Islet precursor cell (in vitro differentiated cells): ENCODE measurements at regions not wholly inside any gene's neighbourhood (a gene's known extent, or its start where the extent isn't known, plus 50 kb on each side); places are given as distances from the start of the nearest gene placed in this dataset.
"Not testable (repeated sequence)": the region's sequence is repeated elsewhere in the genome, so short reads cannot be mapped to it uniquely, and the experiment has no call there.

Experiments
- DNase-seq: peaks from one replicate; pipeline ENCODE4 v3.0.0-alpha.2; 2018

DNA sequence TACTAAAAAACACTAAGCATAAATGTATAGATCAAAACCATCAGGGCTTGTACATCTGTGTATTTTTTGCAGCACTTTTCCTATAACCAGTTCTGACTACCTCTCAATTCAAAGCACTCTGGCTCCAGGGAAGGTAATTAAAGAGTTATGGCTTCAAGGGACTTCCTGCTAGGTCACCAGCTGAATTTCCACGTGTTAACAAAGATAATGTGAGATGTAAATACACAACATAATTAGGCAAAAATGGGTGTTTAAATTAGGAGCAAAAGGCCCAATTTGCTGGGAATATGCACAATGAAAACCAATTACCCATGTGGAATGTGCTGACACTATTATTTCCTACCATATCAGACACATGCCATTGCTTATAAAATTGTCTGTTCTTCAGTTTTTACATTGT lies 513.4 kb upstream of the FLRT2 start:
- DNase-seq, result no peak

DNA sequence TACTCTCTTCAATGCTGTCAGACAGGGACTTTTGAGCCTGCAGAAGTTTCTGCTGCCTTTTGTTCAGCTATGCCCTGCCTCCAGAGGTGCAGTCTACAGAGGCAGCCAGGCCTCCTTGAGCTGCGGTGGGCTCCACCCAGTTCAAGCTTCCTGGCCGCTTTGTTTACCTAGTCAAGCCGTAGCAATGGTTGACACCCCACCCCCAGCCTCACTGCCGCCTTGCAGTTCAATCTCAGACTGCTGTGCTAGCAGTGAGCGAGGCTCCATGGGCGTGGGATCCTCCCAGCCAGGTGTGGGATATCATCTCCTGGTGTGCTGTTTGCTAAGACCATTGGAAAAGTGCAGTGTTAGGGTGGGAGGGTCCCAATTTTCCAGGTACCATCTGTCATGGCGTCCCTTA lies 506.1 kb upstream of the FLRT2 start:
- not testable (repeated sequence) for DNase-seq

DNA sequence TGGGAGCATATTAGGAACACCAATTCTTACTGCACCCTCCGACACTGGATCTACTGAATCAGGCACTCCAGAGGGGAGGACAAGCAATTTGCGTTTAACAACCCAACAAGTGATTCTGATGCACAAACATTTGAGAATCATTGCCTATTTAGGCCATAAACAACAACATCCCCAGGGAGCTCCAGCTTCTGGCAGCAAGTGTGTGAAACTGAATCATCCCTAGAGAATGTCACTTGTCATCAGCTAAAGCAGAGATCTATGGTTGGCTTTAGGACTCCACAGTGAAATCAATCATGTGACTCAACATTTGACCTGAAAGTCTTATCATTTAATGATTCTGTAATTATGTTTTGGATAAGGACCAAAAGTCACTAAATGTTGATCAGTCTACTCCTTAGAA lies 505.0 kb upstream of the FLRT2 start:
- peak; percentile 55 for DNase-seq

DNA sequence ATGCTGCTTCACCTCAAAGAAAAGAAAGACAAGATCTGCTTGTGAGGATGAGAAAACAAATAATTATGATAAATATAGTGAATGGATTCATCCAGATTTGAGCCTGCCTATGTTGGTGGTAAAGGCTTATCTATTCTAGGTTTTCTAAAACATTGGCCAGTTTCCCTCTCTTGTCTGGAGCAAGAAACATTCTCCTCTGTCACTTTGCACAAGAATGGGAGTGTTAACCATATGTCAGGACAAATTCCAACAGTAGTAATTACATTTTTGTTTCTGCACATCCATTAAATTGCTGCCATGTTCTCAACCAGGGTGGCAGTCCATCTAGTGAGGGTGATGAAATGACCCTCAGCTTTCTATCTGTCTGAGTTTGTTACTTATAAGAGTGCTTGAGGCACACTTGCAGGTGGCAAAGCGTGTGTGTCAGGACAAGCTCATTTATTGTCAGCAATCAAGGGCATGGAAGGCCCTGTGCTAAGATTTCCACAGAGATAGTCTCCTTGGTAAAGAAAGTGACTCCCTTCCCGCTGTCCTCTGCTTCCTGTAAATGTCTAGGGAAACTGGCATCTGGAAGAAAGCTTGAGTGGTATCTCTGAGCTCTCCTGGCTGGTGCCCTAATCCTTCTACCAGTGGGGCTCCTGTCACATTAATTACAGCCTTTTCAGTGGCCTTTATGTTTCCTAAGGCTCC lies 502.1 kb upstream of the FLRT2 start:
- DNase-seq, result no peak

GRCh38 chr14:85037411-85037810 lies 492.5 kb upstream of the FLRT2 start:
- DNase-seq, result no peak

DNA sequence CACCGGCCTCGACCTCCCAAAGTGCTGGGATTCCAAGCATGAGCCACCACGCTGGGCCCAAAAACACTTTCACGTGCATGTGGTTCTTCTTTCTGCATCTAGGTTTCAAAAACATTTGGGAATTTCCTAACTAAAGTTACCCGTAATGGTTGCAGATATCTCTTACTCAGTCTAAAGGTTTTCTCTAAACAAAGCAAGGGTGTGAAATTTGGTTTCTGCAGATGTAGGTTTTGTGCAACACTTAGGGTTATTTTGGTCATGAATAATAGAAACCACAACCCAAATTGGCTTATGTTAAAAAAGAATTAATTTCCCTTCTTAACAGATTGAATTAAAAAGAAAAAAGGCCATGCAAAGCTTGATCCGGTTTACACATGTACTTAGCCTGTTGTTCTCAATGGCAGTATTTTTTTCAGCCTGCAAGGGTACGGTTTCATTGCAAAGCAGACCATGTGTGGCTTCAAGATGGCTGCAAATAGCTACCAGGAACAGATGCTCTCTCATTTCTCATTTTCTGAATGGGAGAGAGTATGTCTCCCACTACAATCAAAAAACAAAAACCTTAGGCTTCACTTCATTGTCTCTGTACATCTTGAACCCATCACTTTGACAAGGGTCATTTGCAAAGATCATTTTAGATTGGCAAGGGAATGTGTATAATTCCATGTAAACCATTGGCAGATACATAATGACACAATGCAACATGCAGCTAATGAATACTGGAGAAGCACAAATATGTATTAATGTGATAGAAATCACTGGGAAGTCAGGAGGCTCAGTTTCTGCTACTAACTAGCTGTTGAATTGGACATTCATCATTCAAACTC lies 491.2 kb upstream of the FLRT2 start:
- DNase-seq, result no peak

DNA sequence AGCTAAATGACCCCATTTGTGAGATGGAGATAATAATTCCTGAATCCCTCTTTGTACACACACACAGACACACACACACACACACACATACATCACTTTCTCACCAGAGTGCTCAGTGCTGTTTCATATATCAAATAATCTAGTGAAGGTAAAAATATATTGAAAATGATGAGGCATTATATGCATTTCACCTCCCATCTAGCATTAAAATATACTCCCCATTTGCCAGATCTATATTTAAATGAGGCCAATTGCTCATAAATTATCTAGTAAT lies 490.7 kb upstream of the FLRT2 start:
- no peak for DNase-seq

GRCh38 chr14:85040046-85040685 lies 489.8 kb upstream of the FLRT2 start:
- DNase-seq, result peak; percentile 58

- DNase-seq, result no peak
Observed at GRCh38 chr14:85041618-85042017, 488.3 kb upstream of the FLRT2 start.

- no peak for DNase-seq
Observed at GRCh38 chr14:85042301-85042700, 487.6 kb upstream of the FLRT2 start.

DNA sequence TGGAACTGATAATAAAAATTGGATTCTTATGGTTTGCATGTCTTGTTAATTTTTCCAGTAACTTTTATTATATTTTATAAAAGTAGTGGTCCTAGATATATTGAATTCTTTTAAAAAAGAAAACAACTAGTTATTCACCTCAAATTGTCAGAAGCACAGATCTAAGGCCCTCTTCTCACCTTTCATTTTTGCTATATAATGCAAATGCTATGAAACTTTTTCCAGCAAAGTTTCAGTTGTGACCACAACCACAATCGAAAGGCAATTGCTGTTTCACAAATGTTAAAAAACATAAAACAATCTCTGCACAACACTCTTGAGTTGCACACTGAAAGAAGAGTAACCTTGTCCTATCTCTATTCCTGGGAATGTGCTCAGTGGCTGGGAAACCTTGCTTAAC lies 479.8 kb upstream of the FLRT2 start:
- DNase-seq, result no peak

DNA sequence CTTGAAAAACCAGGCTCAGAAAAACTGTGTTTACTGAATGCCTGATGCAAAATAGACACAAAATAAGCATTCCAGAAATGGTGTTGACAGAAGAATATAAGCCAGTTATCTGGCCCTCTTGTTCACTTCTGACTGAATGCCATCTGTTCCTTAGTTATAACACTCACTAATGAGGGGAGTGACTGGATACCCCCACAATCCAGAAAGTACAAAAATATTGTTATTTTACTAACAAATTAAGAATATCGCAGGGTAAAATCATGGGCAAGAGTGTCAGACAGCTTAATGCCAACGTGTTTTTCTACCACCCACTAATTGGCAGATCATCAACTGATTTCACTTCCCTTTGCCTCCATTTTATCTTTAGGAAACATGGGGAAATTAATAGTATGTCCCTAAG lies 477.3 kb upstream of the FLRT2 start:
- no peak for DNase-seq

- DNase-seq, result no peak
Observed at GRCh38 chr14:85054178-85054577, 475.8 kb upstream of the FLRT2 start.

GRCh38 chr14:85056267-85056666 lies 473.7 kb upstream of the FLRT2 start:
- DNase-seq, result no peak

DNA sequence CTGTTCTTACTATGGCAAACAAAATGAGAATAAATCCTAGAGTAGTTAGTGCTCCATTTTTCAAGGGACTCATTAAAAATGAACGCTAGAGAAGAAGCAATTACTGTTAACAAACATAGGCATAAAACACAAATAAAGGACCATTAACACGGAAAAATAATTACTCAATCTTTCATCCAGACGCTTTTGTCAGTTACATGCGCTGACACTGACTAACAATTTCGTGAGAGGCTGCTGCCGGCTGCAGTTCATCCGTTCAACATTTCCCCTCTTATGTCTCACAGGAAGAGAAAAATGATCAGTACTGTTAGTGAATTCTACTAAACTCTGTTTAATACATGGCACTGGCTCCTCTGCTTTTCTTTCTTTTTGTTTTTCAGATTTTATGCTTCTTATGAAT lies 472.7 kb upstream of the FLRT2 start:
- DNase-seq, result no peak

DNA sequence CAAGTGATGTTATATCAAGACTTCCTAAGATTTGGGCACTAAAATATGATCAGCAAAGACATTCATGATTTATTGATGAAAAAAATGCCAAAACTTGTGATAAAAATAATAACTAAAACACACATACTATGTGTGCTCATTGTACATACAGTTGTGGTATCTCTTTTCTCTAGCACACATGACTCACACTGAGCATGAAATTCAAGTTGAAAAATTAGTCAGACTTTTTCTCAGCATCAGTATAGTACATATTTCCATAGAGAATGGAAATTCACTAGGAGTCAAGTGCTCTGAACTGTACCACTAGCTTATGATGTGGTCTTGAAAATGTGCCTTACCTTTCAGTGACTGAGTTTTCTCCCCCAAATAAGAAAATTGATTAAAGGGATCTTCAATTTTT lies 471.8 kb upstream of the FLRT2 start:
- no peak for DNase-seq

GRCh38 chr14:85060121-85060520 lies 469.8 kb upstream of the FLRT2 start:
- no peak for DNase-seq

GRCh38 chr14:85061256-85061655 lies 468.7 kb upstream of the FLRT2 start:
- DNase-seq, result no peak

DNA sequence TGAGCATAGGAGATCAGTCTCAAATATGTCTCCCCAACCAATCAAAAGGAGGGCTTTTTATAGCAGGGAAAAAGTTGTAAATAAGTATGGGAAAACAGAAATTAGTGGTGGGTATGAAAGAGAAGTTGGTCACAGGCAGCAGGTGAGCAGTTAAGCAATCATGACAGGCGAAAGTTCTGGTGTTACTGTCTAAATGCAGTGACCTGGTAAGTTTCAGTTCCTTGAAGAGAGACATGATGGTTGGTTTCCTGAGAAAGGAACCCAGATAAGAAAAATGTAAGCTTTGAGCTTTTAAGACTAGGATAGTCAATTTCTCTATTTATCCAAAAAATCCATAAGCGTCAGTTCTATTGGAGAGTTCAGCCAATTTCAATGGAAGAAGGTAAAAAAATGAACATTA lies 466.2 kb upstream of the FLRT2 start:
- DNase-seq, result no peak

DNA sequence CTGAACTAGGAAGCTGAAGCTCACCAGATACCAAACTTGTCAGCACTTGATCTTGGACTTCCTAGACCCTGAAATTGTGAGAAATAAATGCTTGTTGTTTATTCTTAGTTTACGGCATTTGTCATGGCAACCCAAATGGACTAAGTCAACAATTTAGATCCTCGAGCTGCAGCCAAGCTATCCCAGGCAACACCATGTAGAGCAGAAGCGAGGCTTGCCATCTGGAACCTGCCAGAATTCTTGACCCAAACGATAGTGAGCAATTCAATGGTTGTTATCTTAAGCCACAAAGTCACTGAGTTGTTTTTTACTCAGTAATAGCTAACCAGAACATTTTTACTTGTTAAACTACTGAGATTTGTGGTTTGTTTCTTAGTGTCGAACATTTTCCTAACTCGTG lies 458.5 kb upstream of the FLRT2 start:
- no peak for DNase-seq

DNA sequence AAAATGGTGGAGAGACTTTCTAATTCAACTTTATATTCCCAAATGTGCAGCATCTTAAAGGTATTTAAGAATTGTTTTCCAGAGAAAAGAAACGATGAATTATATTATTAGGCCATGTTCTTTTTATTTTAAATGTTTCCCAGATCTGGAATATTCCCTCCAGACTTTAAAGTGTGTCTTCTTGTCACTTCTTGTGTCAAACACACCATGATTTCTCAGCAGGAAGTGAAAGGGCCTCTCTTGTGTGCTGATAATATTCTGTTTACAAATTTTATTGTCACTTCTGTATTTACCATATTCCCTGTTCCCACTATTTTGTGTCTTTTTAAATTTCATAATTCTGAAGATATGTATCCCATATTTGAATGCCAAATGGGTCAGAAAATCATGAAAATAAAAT lies 455.0 kb upstream of the FLRT2 start:
- no peak for DNase-seq

DNA sequence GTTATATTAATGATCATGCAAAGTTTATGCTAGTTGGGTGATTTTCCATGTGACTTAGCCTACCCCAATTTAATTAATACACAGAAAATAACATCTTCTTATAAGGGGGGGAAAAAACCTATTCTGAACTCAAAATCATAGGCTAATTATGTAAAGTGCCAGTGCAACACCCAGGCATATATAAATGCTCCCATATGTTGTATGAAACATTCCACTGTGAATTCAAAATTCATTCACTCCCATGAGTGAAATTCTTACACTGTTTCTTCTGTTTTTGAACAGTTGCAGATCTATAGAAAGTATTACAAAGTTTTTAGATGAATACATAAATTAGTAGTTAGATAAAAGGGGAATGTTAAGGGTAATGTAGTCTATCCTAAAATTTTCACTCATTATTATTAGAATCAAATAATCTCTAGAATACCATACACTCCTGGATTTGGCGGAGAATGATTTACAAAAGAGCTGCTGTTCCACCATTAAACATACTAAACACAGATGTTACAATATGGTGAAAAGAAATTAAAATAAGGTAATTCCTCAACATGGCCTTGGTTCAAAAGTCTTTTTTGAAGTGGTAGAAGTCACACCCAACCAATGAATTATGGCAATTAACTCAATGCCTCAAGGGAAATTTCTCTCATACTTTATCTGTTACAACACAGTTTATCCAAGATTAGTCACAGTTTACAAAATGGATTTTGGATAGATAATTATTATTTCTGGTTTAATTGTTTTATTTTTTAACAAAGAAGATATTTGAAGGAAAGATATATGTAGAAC lies 454.1 kb upstream of the FLRT2 start:
- no peak for DNase-seq

DNA sequence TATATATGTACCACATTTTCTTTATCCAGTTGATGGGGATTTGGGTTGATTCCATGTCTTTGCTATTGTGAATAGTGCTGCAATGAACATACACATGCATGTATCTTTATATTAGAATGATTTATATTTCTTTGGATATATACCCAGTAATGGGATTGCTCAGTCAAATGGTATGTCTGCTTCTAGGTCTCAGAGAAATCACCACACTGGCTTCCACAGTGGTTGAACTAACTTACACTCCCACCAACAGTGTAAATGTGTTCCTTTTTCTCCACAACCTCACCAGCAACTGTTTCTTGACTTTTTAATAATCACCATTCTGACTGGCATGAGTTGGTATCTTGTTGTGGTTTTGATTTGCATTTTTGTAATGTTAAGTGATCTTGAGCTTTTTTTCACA lies 452.2 kb upstream of the FLRT2 start:
- not testable (repeated sequence) for DNase-seq
